ENCODE measurements at regions not wholly inside any gene's neighbourhood (a gene's known extent, or its start where the extent isn't known, plus 50 kb on each side); places are given as distances from the start of the nearest gene placed in this dataset.

- no peak for TF ChIP-seq CTCF (IDR thresholded peaks at IDR 0.05; ENCODE audit: low read depth, low read length)
- H3K4me3 ChIP-seq (ENCODE audit: low read depth, low read length): no peak overlapping the region
Observed at GRCh38 chr5:33238826-33239695, 201.7 kb upstream of the TARS1 start.

- no peak for TF ChIP-seq CTCF (IDR thresholded peaks at IDR 0.05; ENCODE audit: low read depth, low read length)
Observed at GRCh38 chr5:33240558-33240957, 200.2 kb upstream of the TARS1 start.

GRCh38 chr5:33241802-33242201 lies 199.0 kb upstream of the TARS1 start:
- TF ChIP-seq CTCF (IDR thresholded peaks at IDR 0.05; ENCODE audit: low read depth, low read length): no peak
- H3K4me3 ChIP-seq (ENCODE audit: low read depth, low read length): no peak overlapping the region

More at GRCh38 chr5:33240558-33240957, 200.2 kb upstream of the TARS1 start:
- H3K4me3 ChIP-seq (ENCODE audit: low read depth, low read length): no peak overlapping the region

- no peak for TF ChIP-seq CTCF (IDR thresholded peaks at IDR 0.05; ENCODE audit: low read depth, low read length)
- H3K4me3 ChIP-seq (ENCODE audit: low read depth, low read length): no peak overlapping the region
Observed at GRCh38 chr5:33242277-33242676, 198.5 kb upstream of the TARS1 start.

GRCh38 chr5:33244441-33245150 lies 196.2 kb upstream of the TARS1 start:
- no peak overlapping the region for H3K4me3 ChIP-seq (ENCODE audit: low read depth, low read length)
- TF ChIP-seq CTCF (IDR thresholded peaks at IDR 0.05; ENCODE audit: low read depth, low read length): no peak

GRCh38 chr5:33254579-33254978 lies 186.2 kb upstream of the TARS1 start:
- H3K4me3 ChIP-seq (ENCODE audit: low read depth, low read length): no peak overlapping the region
- TF ChIP-seq CTCF (IDR thresholded peaks at IDR 0.05; ENCODE audit: low read depth, low read length): no peak
